Calu3 (cell line): ENCODE measurements at regions not wholly inside any gene's neighbourhood (a gene's known extent, or its start where the extent isn't known, plus 50 kb on each side); places are given as distances from the start of the nearest gene placed in this dataset.

Experiments used
- BruUV-seq: library from RNA; stranded (reverse); fragments of 400-500 nt; replicated peaks from 2 replicates; lab custom pipeline; 2021; lab: Mats Ljungman, UMichigan
- CTCF ChIA-PET: fragments of 300-600 bp; sonication (Branson Sonifier 250); formaldehyde crosslinking; loops from one replicate; lab custom pipeline; 2022; ENCODE audit warnings: antibody characterized with exemption; lab: Charles Lee
- DNase-seq: peaks from one replicate; pipeline ENCODE4 v3.0.0; 2022
- H3K27ac Mint-ChIP-seq: one replicate; pipeline ENCODE4 v1.8.0; 2022; ENCODE audit warnings: mixed read lengths; ENCODE audit not compliant: unreplicated experiment
- H3K27me3 Mint-ChIP-seq: one replicate; pipeline ENCODE4 v1.8.0; 2022; ENCODE audit warnings: mixed read lengths; ENCODE audit not compliant: unreplicated experiment
- H3K36me3 Mint-ChIP-seq: one replicate; pipeline ENCODE4 v1.8.0; 2022; ENCODE audit warnings: mild to moderate bottlenecking, moderate library complexity, mixed read lengths; ENCODE audit not compliant: insufficient read depth, unreplicated experiment
- H3K4me1 Mint-ChIP-seq: one replicate; pipeline ENCODE4 v1.8.0; 2022; ENCODE audit warnings: mild to moderate bottlenecking, low read depth, mixed read lengths; ENCODE audit not compliant: unreplicated experiment
- H3K4me3 Mint-ChIP-seq: one replicate; pipeline ENCODE4 v1.8.0; 2022; ENCODE audit warnings: mild to moderate bottlenecking, low read depth, moderate library complexity, mixed read lengths; ENCODE audit not compliant: unreplicated experiment
- H3K9me3 Mint-ChIP-seq: one replicate; pipeline ENCODE4 v1.8.0; 2022; ENCODE audit warnings: low read depth, mixed read lengths; ENCODE audit not compliant: unreplicated experiment
- CTCF ChIP-seq: fragments of 200-600 bp; IDR thresholded peaks from one replicate; pipeline ENCODE4 v1.8.0; 2022; ENCODE audit warnings: antibody characterized with exemption; ENCODE audit not compliant: unreplicated experiment
- intact Hi-C: fragments of 100-400 bp; cut with micrococcal nuclease; formaldehyde crosslinking; loops from one replicate; pipeline ENCODE4 v1.10.0; 2022; ENCODE audit not compliant: unreplicated experiment

- Mint-ChIP-seq H3K4me3 (no peak overlapping the region), H3K36me3 (no peaks in the 10 kb centered on the region), H3K27me3 (no peaks in the 10 kb centered on the region), H3K4me1 (no peaks in the 10 kb centered on the region), H3K27ac (no peak overlapping the region), H3K9me3 (peaks cover 5% of the 10 kb centered on the region)
- intact Hi-C loops, result no loop called here
- no peak for DNase-seq
- no peak for TF ChIP-seq CTCF
- BruUV-seq, result no TSS peak
- CTCF ChIA-PET, result no interaction called here
These were observed 122.4 kb downstream of the AASDH start for GRCh38 chr4:56264873-56265272.

GRCh38 chr4:56261027-56261426, 126.3 kb downstream of the AASDH start:
- CTCF ChIA-PET, result no interaction called here
- no peaks in the 10 kb centered on the region for H3K27me3 Mint-ChIP-seq
- intact Hi-C loops, result no loop called here
- no peaks in the 10 kb centered on the region for H3K4me1 Mint-ChIP-seq
- H3K4me3 Mint-ChIP-seq, result no peak overlapping the region
- H3K27ac Mint-ChIP-seq, result no peak overlapping the region
- BruUV-seq, result no TSS peak
- peaks cover 5% of the 10 kb centered on the region for H3K9me3 Mint-ChIP-seq
- no peak for DNase-seq
- no peaks in the 10 kb centered on the region for H3K36me3 Mint-ChIP-seq
- no peak for TF ChIP-seq CTCF

- CTCF ChIA-PET, result no interaction called here
- DNase-seq, result no peak
- H3K4me3 Mint-ChIP-seq, result no peak overlapping the region
- no peaks in the 10 kb centered on the region for H3K36me3 Mint-ChIP-seq
- H3K27me3 Mint-ChIP-seq, result no peaks in the 10 kb centered on the region
- no peaks in the 10 kb centered on the region for H3K4me1 Mint-ChIP-seq
- H3K27ac Mint-ChIP-seq, result no peak overlapping the region
- no peak for TF ChIP-seq CTCF
- intact Hi-C loops, result no loop called here
- no TSS peak for BruUV-seq
- H3K9me3 Mint-ChIP-seq, result peaks cover 5% of the 10 kb centered on the region
These were observed 127.0 kb downstream of the AASDH start for GRCh38 chr4:56260320-56260719.

- Mint-ChIP-seq H3K27me3 (no peaks in the 10 kb centered on the region), H3K4me3 (no peak overlapping the region), H3K27ac (no peak overlapping the region), H3K9me3 (peaks cover 3% of the 10 kb centered on the region), H3K4me1 (no peaks in the 10 kb centered on the region), H3K36me3 (no peaks in the 10 kb centered on the region)
- intact Hi-C loops, result no loop called here
- no TSS peak for BruUV-seq
- DNase-seq, result no peak
- TF ChIP-seq CTCF, result no peak
- CTCF ChIA-PET, result interaction anchor here (0.6 kb wide), 1 partner anchor 599 kb away, joined by 3 read pairs; no protein-coding TSS in a partner anchor
These were observed 127.6 kb downstream of the AASDH start for GRCh38 chr4:56259655-56260054.

- no peak for TF ChIP-seq CTCF
- Mint-ChIP-seq H3K4me1 (no peaks in the 10 kb centered on the region), H3K9me3 (no peaks in the 10 kb centered on the region), H3K27me3 (no peaks in the 10 kb centered on the region), H3K4me3 (no peak overlapping the region), H3K27ac (no peak overlapping the region), H3K36me3 (no peaks in the 10 kb centered on the region)
- intact Hi-C loops, result no loop called here
- no TSS peak for BruUV-seq
- DNase-seq, result no peak
- CTCF ChIA-PET, result no interaction called here
These were observed 131.5 kb downstream of the AASDH start for GRCh38 chr4:56255820-56256219.
